Natural killer cell (primary cell): ENCODE measurements at regions not wholly inside any gene's neighbourhood (a gene's known extent, or its start where the extent isn't known, plus 50 kb on each side); places are given as distances from the start of the nearest gene placed in this dataset.

Experiments used
- ATAC-seq, 3 donors: fragments of 150-1000 bp in 2 of 3; fragments of 200-7000 bp in 1 of 3; cut with Tn5 transposase; 1 replicate in 1 of 3; 2 replicates in 2 of 3; pipeline ENCODE4 v1.10.0; 2021; ENCODE audit warnings: mild to moderate bottlenecking in 2 of 3, moderate library complexity in 2 of 3
- DNase-seq, 2 donors: peaks; one replicate each; pipeline versions ENCODE4 v3.0.0 to v3.0.0-alpha.2; 2013 to 2021; ENCODE audit warnings: mixed read lengths in 1 of 2
- H3K27ac ChIP-seq: one replicate; pipeline ENCODE4 v1.5.1; 2013; ENCODE audit warnings: mild to moderate bottlenecking, low read length
- H3K27me3 ChIP-seq: one replicate; pipeline ENCODE4 v1.6.1; 2013; ENCODE audit warnings: low read length; ENCODE audit not compliant: control insufficient read depth, insufficient read depth
- H3K36me3 ChIP-seq: one replicate; pipeline ENCODE4 v1.6.1; 2013; ENCODE audit warnings: low read length; ENCODE audit not compliant: control insufficient read depth, insufficient read depth
- H3K4me1 ChIP-seq: one replicate; pipeline ENCODE4 v1.6.1; 2013; ENCODE audit warnings: low read length; ENCODE audit not compliant: control insufficient read depth, insufficient read depth
- H3K4me3 ChIP-seq: one replicate; pipeline ENCODE4 v1.5.1; 2013; ENCODE audit warnings: low read length
- H3K9me3 ChIP-seq: one replicate; pipeline ENCODE4 v1.6.1; 2013; ENCODE audit warnings: low read length; ENCODE audit not compliant: control insufficient read depth, insufficient read depth
- H3K27ac Mint-ChIP-seq, 2 donors: one replicate each; pipeline ENCODE4 v1.8.0; 2022; ENCODE audit warnings: mild to moderate bottlenecking in 2 of 2, mixed read lengths in 2 of 2, moderate library complexity in 1 of 2
- H3K27me3 Mint-ChIP-seq, 2 donors: one replicate each; pipeline ENCODE4 v1.8.0; 2022; ENCODE audit warnings: low read depth in 2 of 2, mixed read lengths in 2 of 2
- H3K36me3 Mint-ChIP-seq: one replicate; pipeline ENCODE4 v1.8.0; 2022; ENCODE audit warnings: mixed read lengths
- H3K4me1 Mint-ChIP-seq, 2 donors: one replicate each; pipeline ENCODE4 v1.8.0; 2022; ENCODE audit warnings: mixed read lengths in 2 of 2
- H3K4me3 Mint-ChIP-seq: one replicate; pipeline ENCODE4 v1.8.0; 2022; ENCODE audit warnings: mild to moderate bottlenecking, moderate library complexity, mixed read lengths
- H3K9me3 Mint-ChIP-seq, 2 donors: one replicate each; pipeline ENCODE4 v1.8.0; 2022; ENCODE audit warnings: mixed read lengths in 2 of 2
- CTCF ChIP-seq: fragments of 200-600 bp; IDR thresholded peaks from one replicate; pipeline ENCODE4 v1.8.0; 2022; ENCODE audit warnings: antibody characterized with exemption
- WGBS: methylation state at CpG from one replicate; pipeline ENCODE4 v1.1.7; 2013; ENCODE audit warnings: missing lambda C conversion rate; ENCODE audit not compliant: insufficient coverage; 5-methylcytosine and 5-hydroxymethylcytosine counted together
- intact Hi-C: fragments of 100-400 bp; cut with micrococcal nuclease; formaldehyde crosslinking; loops from one replicate; pipeline ENCODE4 v1.14.2; 2022

- Histone ChIP-seq H3K4me1 (no peaks in the 10 kb centered on the region), H3K27me3 (no peaks in the 10 kb centered on the region), H3K27ac (no peak overlapping the region), H3K4me3 (no peak overlapping the region), H3K9me3 (no peaks in the 10 kb centered on the region), H3K36me3 (no peaks in the 10 kb centered on the region)
- WGBS = no CpG with 5 or more reads among the region's 2 CpGs
- Mint-ChIP-seq H3K4me1 (no peaks in the 10 kb centered on the region), H3K4me3 (no peak overlapping the region), H3K9me3 (no peaks in the 10 kb centered on the region), H3K27ac (no peak overlapping the region), H3K36me3 (no peaks in the 10 kb centered on the region), H3K27me3 (no peaks in the 10 kb centered on the region)
- TF ChIP-seq CTCF = no peak
- no peak for ATAC-seq
- intact Hi-C loops = no loop called here
- DNase-seq = no peak
Measured at GRCh38 chr16:77116856-77117255, 74.1 kb upstream of the MON1B start.

GRCh38 chr16:77117707-77118106 is 73.3 kb upstream of the MON1B start:
- no peak overlapping the region for H3K27ac ChIP-seq
- Mint-ChIP-seq H3K4me1 (no peaks in the 10 kb centered on the region), H3K4me3 (no peak overlapping the region), H3K27ac (no peak overlapping the region), H3K9me3 (no peaks in the 10 kb centered on the region), H3K36me3 (no peaks in the 10 kb centered on the region), H3K27me3 (no peaks in the 10 kb centered on the region)
- no peaks in the 10 kb centered on the region for H3K9me3 ChIP-seq
- no peak overlapping the region for H3K4me3 ChIP-seq
- intact Hi-C loops = no loop called here
- ATAC-seq (no peak), DNase-seq (no peak)
- H3K36me3 ChIP-seq = no peaks in the 10 kb centered on the region
- no peaks in the 10 kb centered on the region for H3K4me1 ChIP-seq
- H3K27me3 ChIP-seq = no peaks in the 10 kb centered on the region
- no peak for TF ChIP-seq CTCF
- 76% methylated on average over 2 of the region's 3 CpGs for WGBS

- 74% methylated on average over 2 of the region's 2 CpGs for WGBS
- TF ChIP-seq CTCF = no peak
- Mint-ChIP-seq H3K27ac (no peak overlapping the region), H3K36me3 (no peaks in the 10 kb centered on the region), H3K9me3 (peaks cover 0 to 3% of the 10 kb centered on the region in 2 donors), H3K4me3 (no peak overlapping the region), H3K27me3 (peaks cover 7 to 10% of the 10 kb centered on the region in 2 donors), H3K4me1 (no peaks in the 10 kb centered on the region)
- no peak overlapping the region for H3K4me3 ChIP-seq
- ATAC-seq (no peak), DNase-seq (no peak)
- H3K9me3 ChIP-seq = no peaks in the 10 kb centered on the region
- intact Hi-C loops = no loop called here
- H3K27ac ChIP-seq = no peak overlapping the region
- H3K27me3 ChIP-seq = no peaks in the 10 kb centered on the region
- no peaks in the 10 kb centered on the region for H3K36me3 ChIP-seq
- no peaks in the 10 kb centered on the region for H3K4me1 ChIP-seq
Measured at GRCh38 chr16:77131398-77131797, 59.6 kb upstream of the MON1B start.

GRCh38 chr16:77132051-77132618 is 58.9 kb upstream of the MON1B start:
- H3K4me1 ChIP-seq = no peaks in the 10 kb centered on the region
- H3K9me3 ChIP-seq = no peaks in the 10 kb centered on the region
- H3K27ac ChIP-seq = no peak overlapping the region
- Mint-ChIP-seq H3K4me1 (no peaks in the 10 kb centered on the region), H3K27ac (no peak overlapping the region), H3K27me3 (peaks cover 7 to 14% of the 10 kb centered on the region in 2 donors), H3K4me3 (no peak overlapping the region), H3K9me3 (peaks cover 0 to 3% of the 10 kb centered on the region in 2 donors), H3K36me3 (no peaks in the 10 kb centered on the region)
- no peak for DNase-seq
- H3K4me3 ChIP-seq = no peak overlapping the region
- intact Hi-C loops = no loop called here
- no peak for TF ChIP-seq CTCF
- H3K36me3 ChIP-seq = no peaks in the 10 kb centered on the region
- WGBS = 60% methylated on average over 2 of the region's 3 CpGs
- H3K27me3 ChIP-seq = no peaks in the 10 kb centered on the region
- no peak for ATAC-seq
